KOPT-K1 (cell line): ENCODE measurements at regions not wholly inside any gene's neighbourhood (a gene's known extent, or its start where the extent isn't known, plus 50 kb on each side); places are given as distances from the start of the nearest gene placed in this dataset.
"Not testable (repeated sequence)": the region's sequence is repeated elsewhere in the genome, so short reads cannot be mapped to it uniquely, and the experiment has no call there.

ENCODE experiments used
- H3K27ac ChIP-seq: fragments of 200-600 bp; sonication (generic); 2 replicates; pipeline ENCODE4 v1.5.1; 2016; ENCODE audit warnings: antibody characterized with exemption, mild to moderate bottlenecking, low read depth, low read length; ENCODE audit not compliant: poor library complexity, severe bottlenecking
- H3K36me3 ChIP-seq: fragments of 200-600 bp; sonication (generic); 2 replicates; pipeline ENCODE4 v1.5.1; 2017; ENCODE audit warnings: antibody characterized with exemption, mild to moderate bottlenecking, low read length, moderate library complexity; ENCODE audit not compliant: insufficient read depth
- H3K9me3 ChIP-seq: fragments of 200-600 bp; sonication (generic); 2 replicates; pipeline ENCODE4 v1.5.1; 2017; ENCODE audit warnings: antibody characterized with exemption, low read length, mild to moderate bottlenecking; ENCODE audit not compliant: insufficient read depth, poor library complexity, severe bottlenecking

DNA sequence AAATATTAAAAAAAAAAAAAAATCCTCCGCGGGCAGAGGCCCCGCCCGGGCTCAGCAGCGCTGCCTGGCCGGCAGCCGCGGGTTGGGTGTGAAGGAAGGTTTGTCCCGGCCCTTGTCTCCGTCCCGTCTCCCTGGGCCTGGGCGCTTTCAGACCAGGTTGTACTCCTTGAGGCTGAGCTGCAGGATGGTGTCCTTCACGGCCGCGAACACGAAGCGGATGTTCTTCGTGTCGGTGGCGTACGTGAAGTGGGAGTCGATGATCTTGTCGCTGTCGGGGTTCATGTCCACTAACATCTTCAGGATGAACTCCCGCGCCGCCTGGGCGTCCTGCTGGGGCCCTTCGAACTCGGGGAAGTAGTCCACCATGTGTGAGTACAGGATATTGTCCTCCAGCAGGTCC lies 123.7 kb upstream of the KCTD7 start:
- Histone ChIP-seq H3K27ac (no peak overlapping the region), H3K9me3 (no peaks in the 10 kb centered on the region), H3K36me3 (no peaks in the 10 kb centered on the region)

GRCh38 chr7:66505531-66506451 lies 122.9 kb upstream of the KCTD7 start:
- Histone ChIP-seq H3K27ac (no peak overlapping the region), H3K9me3 (no peaks in the 10 kb centered on the region), H3K36me3 (no peaks in the 10 kb centered on the region)

- not testable (repeated sequence) for H3K9me3 ChIP-seq, H3K27ac ChIP-seq, H3K36me3 ChIP-seq
Measured at GRCh38 chr7:66506703-66507102, 122.0 kb upstream of the KCTD7 start.

DNA sequence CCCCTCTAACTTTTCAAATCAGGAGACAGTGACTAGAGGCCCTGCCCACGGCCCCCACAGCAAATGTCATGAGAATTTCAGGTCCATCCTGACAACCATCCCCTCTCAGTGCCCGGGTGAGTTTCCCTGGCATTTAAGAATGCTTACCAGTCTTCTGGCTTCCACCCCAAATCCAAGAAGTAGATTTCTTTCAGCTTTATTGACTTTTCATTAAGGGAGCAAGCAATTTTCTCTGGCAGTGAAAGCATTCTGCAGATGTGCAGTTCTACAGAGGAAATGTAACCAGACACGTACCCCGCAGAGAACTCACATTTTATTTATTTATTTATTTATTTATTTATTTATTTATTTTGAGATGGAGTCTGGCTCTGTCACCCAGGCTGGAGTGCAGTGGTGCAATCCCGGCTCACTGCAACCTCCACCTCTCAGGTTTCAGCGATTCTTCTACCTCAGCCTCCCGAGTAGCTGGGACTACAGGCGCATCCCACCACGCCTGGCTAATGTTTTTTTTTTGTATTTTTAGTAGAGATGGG lies 120.9 kb upstream of the KCTD7 start:
- Histone ChIP-seq H3K36me3 (no peaks in the 10 kb centered on the region), H3K27ac (no peak overlapping the region)

DNA sequence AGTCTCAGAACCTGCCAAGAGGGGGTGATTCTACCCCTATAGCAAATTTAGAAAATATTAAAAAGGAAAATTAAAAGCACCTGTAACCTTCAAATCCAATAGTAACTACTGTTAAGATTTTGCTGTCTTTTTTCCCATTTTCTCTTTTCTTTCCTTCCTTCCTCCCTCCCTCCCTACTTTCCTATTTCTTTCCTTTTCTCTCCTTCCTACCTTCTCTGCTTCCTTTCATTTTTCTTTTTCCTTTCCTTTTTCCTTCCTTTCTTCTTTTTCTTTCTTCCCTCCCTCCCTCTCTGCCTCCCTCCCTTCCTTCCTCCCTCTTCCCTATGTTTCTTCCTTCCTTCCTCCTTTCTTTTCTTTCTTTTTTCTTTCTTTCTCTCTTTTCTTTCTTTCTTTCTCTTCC lies 120.2 kb upstream of the KCTD7 start:
- Histone ChIP-seq H3K9me3 (no peaks in the 10 kb centered on the region), H3K36me3 (no peaks in the 10 kb centered on the region), H3K27ac (no peak overlapping the region)

More for the DNA sequence above, 120.9 kb upstream of the KCTD7 start:
- no peaks in the 10 kb centered on the region for H3K9me3 ChIP-seq

DNA sequence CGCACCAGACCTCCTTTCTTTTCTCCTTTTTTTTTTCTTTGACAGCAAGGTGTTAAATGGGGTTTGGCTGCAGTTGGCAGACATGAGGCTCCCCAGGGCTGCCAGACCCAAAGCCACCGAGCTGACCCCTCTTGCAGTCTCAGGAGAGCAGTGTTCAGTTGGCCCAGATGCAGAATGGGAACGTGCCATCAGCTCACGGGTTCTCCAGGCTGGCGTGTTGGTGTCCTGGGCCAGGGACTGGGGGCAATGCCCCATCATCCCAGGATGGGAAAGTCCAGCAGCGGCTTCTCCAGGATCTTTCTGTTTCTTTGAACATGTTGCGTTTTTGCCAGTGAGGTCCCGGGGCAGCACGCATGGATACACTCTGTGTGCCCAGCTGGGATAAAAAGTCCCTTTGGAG lies 114.6 kb upstream of the KCTD7 start:
- H3K27ac ChIP-seq, result no peak overlapping the region
- H3K36me3 ChIP-seq, result no peaks in the 10 kb centered on the region
- H3K9me3 ChIP-seq, result no peaks in the 10 kb centered on the region

GRCh38 chr7:66517212-66517909 lies 111.3 kb upstream of the KCTD7 start:
- Histone ChIP-seq H3K27ac (no peak overlapping the region), H3K36me3 (no peaks in the 10 kb centered on the region), H3K9me3 (no peaks in the 10 kb centered on the region)

DNA sequence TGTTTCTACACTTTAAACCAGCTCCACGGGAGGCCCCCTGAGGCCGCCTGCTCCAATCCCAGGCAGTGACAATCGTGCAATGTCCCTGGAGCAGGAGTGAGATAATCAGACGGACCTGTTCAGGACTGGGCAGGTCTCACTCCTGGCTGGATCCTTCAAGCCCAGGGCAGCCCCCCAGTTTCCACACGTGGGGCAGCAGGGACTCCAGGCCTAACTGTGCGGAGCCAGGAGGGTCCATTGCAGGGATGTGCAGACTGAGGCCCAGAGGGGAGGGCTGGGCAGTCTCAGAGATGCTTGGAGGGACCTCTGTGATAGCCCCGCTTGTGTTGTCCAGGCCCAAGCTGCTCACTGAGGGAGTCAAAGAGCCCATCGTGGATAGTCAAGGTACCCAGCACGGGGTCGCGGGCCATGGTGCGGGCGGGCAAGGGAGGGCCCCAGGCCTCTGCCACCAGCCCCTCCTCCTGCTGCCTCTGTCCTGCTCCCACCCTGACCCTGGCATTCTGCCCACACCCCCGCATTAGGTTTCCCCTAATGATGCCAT lies 110.5 kb upstream of the KCTD7 start:
- Histone ChIP-seq H3K27ac (no peak overlapping the region), H3K36me3 (no peaks in the 10 kb centered on the region), H3K9me3 (no peaks in the 10 kb centered on the region)

GRCh38 chr7:66521675-66522074 lies 107.0 kb upstream of the KCTD7 start:
- H3K9me3 ChIP-seq, result no peaks in the 10 kb centered on the region
- H3K27ac ChIP-seq, result no peak overlapping the region
- no peaks in the 10 kb centered on the region for H3K36me3 ChIP-seq

DNA sequence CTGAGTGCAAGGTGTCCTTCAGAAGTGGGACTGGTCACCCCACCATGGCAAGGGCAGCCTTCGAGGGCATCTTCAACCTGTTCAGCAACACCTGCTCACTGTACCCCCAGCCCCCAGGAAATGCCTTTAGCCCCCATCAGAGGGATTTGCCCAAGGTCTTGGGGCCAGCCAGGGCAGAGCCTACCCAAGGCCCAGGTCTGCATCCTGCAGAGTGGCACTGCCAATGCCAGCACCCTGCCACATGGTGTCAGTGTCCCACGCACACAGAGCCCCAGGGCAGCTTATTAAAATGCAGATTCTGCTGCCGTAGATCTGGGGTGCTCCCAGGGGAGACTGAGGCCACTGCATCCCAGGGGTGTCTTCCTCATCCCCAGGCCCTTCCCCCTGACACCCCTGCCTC lies 106.2 kb upstream of the KCTD7 start:
- Histone ChIP-seq H3K36me3 (no peaks in the 10 kb centered on the region), H3K27ac (no peak overlapping the region), H3K9me3 (no peaks in the 10 kb centered on the region)

DNA sequence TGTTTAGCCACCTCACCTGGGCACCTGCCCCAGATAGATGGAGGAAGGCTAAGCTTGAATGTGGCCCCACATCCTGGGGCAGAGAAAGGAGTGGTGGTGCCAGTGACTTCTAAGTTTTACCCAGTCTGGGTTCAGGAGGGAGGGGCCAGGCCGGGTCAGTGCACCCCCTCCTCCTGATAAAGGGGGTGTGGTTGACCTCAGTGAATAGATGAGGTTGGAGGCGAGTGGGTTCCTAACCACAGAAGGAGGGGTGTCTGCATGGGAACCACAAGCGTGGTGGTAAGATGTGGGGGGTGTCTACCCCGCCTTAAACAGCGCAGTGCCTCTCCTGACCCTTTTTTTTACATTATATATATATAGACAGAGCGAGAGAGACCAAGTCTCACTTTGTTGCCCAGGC lies 105.3 kb upstream of the KCTD7 start:
- no peaks in the 10 kb centered on the region for H3K36me3 ChIP-seq
- H3K9me3 ChIP-seq, result no peaks in the 10 kb centered on the region
- H3K27ac ChIP-seq, result no peak overlapping the region

DNA sequence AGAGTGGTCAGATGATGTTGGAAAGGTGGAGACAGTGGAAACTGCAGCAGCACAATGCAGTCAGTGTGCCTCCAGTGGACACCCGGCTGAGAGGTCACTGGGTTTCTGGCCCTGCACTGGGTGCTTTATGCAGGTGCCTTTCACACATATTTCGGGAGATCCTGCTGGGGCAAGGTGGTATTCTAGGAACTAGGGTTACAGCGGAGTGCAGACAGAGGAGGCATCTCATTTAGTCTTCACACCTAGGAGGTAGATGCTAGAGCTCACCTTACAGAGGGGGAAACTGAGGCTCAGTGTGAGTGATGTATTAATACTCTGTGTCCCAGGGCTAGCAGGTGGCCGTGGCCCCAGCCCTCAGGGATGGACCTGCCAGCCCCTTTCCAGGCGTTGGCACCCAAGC lies 103.9 kb upstream of the KCTD7 start:
- Histone ChIP-seq H3K27ac (no peak overlapping the region), H3K9me3 (no peaks in the 10 kb centered on the region), H3K36me3 (0 out of 2 replicates have a peak, but pooled peaks cover 6% of the 10 kb centered on the region)

DNA sequence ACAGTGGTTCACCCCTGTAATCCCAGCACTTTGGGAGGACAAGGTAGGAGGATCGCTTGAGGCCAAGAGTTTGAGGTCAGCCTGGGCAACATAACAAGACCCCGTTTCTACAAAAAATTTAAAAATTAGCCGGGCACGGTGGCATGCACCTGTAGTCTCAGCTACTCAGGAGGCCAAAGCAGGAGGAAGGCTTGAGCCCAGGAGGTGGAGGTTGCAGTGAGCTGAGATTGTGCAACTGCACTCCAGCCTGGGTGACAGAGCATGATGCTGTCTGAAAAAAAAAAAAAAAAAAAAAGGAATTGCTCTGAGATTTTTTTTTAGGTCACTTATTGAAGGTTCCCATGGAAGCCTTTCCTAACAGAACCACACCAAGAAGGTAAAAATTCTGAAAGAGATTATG lies 101.9 kb upstream of the KCTD7 start:
- not testable (repeated sequence) for H3K36me3 ChIP-seq, H3K9me3 ChIP-seq, H3K27ac ChIP-seq

GRCh38 chr7:66528652-66529051 lies 100.0 kb upstream of the KCTD7 start:
- no peaks in the 10 kb centered on the region for H3K9me3 ChIP-seq
- peaks cover 6% of the 10 kb centered on the region for H3K36me3 ChIP-seq
- H3K27ac ChIP-seq, result no peak overlapping the region

GRCh38 chr7:66529883-66530610 lies 98.6 kb upstream of the KCTD7 start:
- Histone ChIP-seq H3K36me3 (peaks cover 6% of the 10 kb centered on the region), H3K9me3 (no peaks in the 10 kb centered on the region), H3K27ac (no peak overlapping the region)
